HG03196 (cell line): ENCODE measurements at regions not wholly inside any gene's neighbourhood (a gene's known extent, or its start where the extent isn't known, plus 50 kb on each side); places are given as distances from the start of the nearest gene placed in this dataset.

Source experiments
- ATAC-seq: cut with Tn5 transposase; IDR thresholded peaks from one replicate; pipeline ENCODE4 v1.9.1; 2021; ENCODE audit not compliant: unreplicated experiment

DNA sequence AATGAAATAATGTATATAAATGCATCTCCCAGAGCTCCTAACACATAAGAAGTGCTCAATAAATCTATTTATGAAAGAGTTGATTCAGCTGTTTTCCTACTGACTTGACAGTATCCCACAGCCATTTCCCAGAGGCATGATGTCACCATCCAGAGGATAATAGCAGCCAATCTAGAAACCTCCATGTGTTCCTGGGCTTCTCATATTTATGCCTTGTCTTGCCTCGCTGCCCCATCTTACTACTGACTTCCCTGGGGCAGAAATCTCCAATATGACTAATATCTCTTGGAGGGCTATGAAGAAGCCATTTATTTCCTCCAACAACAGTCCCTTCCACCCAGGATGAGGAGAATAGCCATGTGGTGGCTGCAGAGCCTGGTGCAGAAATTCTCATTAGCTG is 115.4 kb upstream of the NAV2 start:
- ATAC-seq, result no peak

DNA sequence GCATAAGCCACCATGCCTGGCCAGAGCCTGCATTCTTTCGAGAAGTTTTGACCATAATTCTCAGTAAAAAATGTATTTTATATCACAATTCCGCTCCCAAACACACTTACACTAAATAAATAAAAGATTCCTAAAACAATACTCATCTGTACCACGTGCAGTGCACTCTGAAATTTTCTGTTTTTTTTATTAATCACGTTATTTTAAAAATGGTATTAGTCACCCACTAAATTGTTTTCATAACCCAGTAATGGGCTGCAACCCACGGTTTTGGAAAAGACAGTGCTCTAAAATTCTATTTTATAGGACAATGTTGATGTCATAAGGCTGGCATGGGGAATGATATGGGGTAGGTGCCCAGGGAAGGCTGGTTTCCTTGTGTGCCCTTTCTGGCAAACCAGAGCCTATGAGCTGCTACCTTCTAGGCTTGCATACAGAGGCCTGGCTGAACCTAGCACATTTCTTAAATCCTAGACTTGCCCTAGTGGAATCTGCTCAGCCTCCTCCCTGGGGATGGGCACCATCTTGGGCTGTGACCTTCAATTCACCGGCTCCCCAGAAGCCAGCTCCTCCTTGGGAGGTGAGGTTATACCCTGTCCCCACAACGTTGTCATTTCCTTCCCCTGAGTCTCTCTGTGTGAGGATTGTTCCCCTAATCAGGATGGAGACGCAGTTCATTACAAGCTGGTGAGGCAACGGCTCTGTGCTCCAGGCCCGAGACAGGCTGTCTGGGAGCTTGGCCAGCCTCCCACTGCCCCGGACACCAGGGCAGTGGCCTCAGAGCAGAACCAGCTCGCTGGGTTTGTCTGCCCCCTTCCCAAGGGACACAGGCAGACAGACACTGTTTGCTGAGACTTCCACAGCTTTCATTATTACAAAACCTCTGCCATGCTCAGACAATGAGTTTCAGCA is 116.5 kb upstream of the NAV2 start:
- ATAC-seq, result no peak

GRCh38 chr11:19595499-19595839 is 117.2 kb upstream of the NAV2 start:
- no peak for ATAC-seq

GRCh38 chr11:19594326-19594725 is 118.3 kb upstream of the NAV2 start:
- no peak for ATAC-seq

DNA sequence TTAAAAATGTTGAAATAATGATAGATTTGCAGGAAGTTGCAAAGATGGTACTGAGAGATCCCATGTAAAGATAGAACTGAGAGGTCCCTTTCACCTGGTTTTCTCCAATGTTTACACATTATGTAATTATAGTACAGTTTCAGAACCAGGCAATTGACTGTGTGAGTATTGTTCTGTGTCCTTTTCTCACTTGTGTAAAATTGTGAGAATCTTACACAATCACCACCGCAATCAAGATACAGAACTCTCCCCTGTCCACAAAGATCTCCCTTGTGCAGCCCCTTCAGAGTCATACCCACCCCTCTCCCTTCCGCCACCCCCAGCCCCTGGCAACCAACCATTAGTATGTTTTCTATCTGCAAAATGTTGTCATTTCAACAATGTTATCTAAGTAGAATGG is 119.8 kb upstream of the NAV2 start:
- ATAC-seq, result no peak

DNA sequence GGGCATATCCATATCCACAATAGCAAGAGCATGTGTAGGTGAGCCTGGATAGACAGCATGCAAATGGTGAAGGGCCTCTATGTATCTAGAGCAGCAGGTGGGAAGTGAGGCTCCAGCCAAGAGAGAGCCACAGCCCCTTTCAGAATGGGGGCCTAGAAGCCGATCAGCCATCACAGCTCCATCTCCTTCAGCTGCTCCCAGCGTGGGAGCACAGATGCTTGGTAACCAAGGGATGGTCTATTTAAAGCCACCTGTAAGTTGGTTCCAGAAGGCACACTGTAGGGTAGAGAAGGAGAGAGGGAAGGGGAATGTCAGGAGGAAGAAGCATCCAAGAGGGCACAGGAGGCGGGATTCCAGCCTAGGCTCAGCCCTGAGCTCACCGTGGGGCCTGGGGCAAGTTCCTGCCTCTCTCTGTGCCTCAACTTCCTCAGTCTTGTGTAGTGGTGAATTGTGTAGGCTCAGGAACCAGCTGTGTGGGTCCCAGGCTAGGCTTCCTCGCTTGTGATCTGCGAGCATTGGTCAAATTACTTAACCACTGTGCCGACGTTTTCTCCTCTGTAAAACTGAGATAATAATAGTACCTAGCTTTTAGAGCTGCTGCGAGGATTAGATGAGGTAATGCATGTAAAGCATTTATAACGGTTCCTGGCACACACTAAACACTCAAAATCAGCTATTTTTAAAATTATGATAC is 122.9 kb upstream of the NAV2 start:
- ATAC-seq, result no peak

GRCh38 chr11:19587979-19588378 is 124.7 kb upstream of the NAV2 start:
- ATAC-seq, result no peak

- ATAC-seq, result no peak
Observed at GRCh38 chr11:19580646-19581045, 132.0 kb upstream of the NAV2 start.

DNA sequence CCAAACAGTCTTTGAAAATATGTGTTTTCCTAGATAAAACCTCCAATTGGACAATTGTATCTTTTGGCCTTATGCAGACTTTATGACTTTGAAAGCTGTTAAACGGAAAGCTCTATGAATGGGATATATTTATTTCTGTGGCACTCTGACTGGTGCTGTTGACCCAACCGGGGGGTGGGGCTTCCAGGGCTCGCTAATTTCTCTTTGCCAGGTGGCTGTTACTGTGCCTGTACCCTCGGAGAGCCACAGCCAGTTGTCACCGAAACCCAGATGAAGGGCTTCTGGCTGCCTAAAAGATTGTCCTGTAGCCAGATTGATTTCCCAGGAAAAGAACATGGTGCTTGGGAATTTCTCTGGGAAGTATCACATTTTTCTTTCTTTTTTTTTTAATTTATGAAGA is 132.7 kb upstream of the NAV2 start:
- no peak for ATAC-seq

DNA sequence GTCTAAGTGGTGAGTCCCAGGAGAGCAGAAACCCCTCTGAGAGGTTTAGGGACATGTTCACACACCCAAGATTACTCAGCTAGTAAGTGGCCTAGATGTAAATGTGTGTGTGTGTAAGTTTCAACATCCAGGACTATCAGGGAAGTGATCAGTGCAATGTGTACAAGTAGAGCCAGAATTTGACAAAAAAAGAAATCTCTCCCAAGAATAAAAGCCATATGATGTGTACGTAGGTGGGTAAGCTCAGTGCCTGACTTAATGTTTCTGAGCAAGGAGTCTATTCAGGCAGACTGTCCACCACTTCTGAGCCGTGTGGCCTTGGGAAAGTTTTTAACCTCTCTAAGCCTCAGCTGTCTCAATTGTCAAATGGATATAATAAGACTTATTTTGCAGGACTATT is 133.8 kb upstream of the NAV2 start:
- ATAC-seq, result no peak

- no peak for ATAC-seq
Observed at GRCh38 chr11:19577976-19578619, 134.5 kb upstream of the NAV2 start.

- no peak for ATAC-seq
Observed at GRCh38 chr11:19577391-19577975, 135.2 kb upstream of the NAV2 start.

GRCh38 chr11:19576903-19577302 is 135.7 kb upstream of the NAV2 start:
- no peak for ATAC-seq

DNA sequence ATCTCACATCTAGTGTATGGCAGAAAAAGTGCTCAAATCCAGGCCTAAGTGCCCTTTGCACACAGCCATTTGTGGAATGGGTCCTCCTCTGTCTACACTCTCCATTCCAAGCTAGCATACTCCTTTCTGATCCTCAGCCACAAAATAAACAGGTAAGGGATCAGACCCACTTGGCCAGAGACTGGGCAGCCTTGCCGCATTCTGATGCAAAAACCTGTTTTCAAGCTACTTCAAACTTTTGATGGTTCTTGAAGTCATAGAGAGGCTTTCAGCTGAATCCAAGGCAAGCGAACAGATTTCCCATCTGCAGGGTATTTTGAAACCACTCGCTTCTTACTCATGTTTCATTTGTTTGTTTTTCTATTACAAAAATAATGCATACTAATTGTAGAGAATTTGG is 136.6 kb upstream of the NAV2 start:
- ATAC-seq, result no peak

GRCh38 chr11:19574916-19575315 is 137.7 kb upstream of the NAV2 start:
- no peak for ATAC-seq

- no peak for ATAC-seq
Observed at GRCh38 chr11:19573666-19574065, 139.0 kb upstream of the NAV2 start.

GRCh38 chr11:19571906-19572305 is 140.7 kb upstream of the NAV2 start:
- ATAC-seq, result no peak

GRCh38 chr11:19570889-19571288 is 141.7 kb upstream of the NAV2 start:
- no peak for ATAC-seq

DNA sequence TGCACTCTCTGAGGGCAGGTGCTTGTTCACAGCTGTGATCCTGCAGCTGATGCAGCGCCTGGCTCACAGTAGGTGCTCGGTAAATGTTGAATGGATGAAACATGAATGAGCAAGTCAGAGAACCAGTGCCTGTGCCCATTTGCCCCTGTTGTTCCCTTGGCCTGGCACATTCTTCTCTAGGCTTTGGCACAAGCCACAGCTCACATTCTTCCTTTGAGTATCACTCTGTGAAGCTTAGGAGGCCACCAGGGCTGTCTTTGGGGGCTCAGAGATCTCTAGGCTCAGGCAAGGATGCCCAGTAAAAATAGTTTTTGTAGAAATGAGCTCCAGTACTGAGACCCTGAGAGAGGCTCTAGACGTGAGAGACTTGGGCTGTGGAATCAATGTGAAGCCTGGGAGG is 144.6 kb upstream of the NAV2 start:
- no peak for ATAC-seq

- no peak for ATAC-seq
Observed at GRCh38 chr11:19566583-19567379, 145.9 kb upstream of the NAV2 start.

DNA sequence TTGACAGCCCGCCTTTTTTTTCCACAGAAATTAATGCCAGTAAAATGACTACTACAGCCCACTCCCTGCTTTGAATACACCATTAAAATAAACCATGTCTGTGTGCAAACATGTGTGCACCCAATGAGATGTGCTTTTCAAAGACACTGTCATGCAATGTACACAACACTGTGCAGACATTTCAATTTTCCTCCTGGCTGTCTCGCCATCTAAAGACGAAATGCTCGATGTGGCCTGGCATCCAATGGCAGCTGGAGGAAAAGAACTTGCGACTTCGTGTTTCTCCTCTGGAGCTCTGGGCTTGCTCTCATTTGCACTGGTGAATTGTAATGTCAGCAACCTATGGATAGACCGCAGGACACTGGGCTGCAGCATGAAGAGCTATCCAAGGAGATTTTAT is 147.0 kb upstream of the NAV2 start:
- no peak for ATAC-seq
